GM21515 (cell line): ENCODE measurements at regions not wholly inside any gene's neighbourhood (a gene's known extent, or its start where the extent isn't known, plus 50 kb on each side); places are given as distances from the start of the nearest gene placed in this dataset.
"Not testable (repeated sequence)": the region's sequence is repeated elsewhere in the genome, so short reads cannot be mapped to it uniquely, and the experiment has no call there.

Experiments
- ATAC-seq: cut with Tn5 transposase; IDR thresholded peaks from one replicate; pipeline ENCODE4 v1.9.1; 2021; ENCODE audit not compliant: unreplicated experiment

DNA sequence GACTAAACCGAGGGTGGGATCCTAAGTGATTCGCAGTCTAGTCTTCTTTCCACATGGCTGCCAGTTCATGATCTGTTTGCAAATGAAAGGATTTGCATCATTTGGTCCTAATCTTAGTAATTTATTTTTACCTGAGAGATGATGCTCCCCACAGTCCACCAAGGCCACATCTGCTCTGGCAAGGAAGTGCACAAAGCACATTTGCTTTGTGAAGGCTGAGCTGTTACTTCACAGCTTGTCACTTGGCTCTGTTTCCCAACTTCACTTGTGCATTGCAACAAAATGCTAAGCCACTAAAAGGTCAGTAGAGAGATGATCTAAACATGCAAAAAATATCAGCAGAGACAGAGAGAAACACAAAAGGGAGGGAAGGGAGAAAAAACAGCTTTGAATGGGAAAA lies 128.5 kb upstream of the VLDLR start:
- ATAC-seq: no peak

DNA sequence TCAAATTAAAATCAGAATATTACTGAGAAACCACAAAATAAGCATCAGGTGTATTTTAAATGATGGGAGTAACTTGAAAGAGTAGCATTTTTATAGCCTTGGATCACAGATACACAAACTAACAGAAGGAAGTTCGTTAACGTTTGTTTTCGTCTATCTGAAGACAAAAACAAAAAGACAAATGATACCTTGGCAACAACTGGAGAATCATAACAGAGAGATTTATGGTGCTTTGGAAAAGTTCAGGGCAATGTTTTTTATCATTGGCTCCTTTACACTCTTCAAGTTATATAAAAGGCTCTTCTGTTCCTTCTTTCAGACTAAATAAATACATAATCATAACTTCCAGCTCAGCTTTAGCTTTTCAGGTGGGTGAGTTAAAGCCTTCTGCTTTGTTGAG lies 128.1 kb upstream of the VLDLR start:
- no peak for ATAC-seq

DNA sequence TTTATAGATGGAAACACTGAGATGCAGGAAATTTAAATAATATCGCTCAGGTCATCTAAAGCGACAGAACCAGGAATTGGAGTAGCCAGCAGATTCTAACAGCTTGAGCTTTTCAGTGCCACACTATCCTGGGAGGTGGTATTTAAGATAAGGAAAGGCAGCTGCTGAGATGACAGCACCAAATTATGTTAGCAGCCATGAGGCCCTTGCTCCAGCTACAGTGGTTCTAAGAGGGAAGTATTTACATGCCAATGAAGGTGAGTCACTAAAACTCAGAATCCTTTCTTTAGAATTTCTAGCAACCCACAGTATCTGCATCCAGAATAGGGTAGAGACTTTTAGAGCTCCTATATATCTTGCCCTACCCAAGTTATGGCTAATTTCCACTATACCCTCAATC lies 127.0 kb upstream of the VLDLR start:
- no peak for ATAC-seq

DNA sequence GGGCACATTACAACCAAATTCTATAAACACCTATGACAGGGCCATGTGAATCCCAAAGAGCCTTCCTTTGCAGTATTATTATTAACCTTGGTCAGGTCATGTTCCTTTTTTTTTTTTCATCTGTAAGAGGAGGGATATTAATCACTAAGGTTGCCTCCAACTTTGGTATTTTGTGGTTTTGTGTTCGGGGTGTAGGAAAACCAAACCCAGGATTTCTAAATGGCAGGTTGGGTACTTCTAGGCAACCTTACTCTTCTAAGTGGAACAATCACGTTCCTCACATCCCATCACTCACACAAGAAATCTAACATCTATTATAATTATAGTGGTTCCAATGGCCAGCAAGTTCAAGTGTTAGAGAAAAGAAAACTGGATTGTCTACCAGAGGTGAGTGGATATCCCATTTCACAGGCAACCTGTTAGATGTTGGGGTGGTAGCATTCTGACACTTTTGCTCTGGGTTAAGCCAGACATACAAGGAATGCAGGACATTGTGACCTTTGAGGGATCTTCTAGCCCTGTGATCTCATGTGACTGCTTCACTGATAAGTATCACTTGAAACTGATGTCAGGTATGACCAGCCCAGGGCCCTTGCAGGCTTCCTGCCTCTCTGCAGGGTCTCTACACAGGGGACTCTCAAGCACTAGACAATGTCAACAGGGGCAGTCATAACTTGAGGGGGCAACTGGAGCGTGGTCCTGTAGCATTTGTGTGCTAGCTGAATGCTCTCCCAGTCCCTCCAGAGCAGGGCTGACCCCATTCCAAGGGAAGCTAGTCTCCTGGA lies 126.2 kb upstream of the VLDLR start:
- ATAC-seq: no peak

DNA sequence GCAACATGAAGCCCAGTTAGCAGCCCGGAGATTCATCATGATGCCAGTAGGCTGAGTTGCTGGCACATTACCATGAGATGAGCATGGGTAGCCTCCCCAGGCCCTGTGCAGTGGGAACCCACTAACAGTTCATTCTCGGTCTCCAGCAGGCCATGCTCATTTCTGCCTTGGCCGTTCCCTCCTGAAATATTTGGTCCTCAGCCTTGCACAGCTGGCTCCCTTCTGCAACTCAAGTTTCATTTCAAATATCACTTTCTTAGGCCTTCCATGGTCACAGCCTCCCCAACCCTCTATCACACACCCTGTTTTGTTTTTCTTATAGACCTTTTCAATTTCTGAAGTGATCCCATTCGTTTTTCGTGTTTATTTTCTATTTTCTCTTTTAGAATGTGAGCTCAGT lies 125.4 kb upstream of the VLDLR start:
- ATAC-seq: no peak

DNA sequence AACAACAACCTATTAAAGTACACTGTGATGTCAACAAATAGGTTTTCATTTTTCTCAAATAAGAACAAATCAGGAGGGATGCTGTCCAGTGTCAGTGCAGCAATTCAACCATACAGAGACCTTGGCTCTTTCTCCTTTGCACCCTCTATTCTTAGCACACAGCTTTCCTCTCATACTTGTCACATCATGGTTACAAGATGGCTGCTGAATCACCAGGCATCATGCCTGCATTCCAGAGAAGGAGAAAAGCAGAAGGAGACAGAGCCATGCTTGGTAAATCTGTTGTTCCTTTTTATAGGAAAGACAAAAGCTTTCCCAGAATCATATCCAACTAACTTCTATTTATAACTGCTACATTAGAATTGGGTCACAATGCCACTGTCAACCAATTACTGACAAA lies 124.7 kb upstream of the VLDLR start:
- no peak for ATAC-seq

DNA sequence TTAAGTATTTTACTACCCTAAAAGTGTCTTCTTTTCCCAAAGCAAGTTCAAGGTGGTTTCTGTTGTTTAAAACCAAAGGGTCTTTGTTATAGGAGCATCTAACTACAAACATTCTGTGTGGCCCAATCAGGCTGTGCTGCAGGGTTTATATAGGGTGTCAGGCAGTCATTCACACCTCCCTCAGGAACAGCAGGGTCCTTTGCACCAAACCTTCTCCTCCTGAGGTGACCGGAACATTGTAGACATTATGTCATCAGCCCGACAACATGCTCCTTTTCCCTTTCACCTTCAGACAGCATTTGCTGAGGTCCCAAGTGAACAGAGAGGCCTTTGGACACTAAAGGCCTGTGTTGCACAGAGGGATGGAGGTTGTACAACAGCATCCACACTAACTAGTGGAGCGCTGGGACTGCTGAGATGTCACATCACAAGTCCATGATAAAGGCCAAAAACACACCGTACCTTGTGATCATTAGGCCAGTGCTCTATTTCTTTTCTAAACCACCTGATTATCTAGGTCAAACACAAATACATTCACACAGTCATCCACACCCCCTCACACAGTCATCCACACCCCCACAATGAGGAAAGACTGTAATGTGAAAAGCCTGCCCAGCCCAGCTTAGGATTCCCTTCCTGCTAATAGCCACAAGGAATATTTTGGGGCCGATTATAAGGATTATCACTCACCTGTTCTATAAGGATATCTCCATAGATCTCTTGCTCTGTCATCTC lies 123.8 kb upstream of the VLDLR start:
- ATAC-seq: no peak

DNA sequence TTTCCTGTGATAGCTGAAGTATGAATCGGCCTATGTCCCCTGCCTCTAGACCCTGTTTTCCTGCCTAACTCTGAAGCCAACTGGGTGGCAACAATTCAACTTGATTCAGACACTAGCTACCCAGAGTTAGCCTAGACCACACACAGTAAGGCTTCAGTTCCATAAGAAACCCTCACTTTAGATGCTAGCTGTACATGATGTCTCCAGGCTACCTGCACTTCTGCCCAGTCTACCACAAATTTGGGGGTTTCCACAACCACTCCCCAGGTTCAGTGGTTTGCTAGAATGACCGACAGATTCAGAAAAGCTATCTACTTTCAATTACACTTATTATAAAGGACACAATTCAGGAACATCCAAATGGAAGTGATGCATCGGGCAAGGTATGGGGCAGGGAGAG lies 119.4 kb upstream of the VLDLR start:
- ATAC-seq: no peak

DNA sequence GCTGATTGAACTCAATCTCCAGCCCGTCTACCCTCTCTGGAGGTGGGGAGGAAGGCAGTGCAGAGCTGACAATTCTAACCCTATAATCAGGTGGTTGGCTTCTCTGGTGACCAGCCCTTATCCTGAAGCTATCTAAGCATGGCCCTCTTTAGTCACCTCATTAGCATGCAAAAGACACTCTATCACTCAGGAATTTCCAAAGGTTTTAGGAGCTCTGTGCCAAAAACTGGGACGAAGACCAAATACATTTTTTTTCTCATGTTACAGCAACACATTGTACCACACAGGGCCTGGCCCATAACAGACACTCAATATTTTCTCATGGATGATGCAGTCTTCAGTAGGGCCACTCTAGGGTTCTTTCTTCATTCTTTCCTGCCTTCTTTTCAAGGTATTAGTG lies 118.8 kb upstream of the VLDLR start:
- ATAC-seq: no peak

DNA sequence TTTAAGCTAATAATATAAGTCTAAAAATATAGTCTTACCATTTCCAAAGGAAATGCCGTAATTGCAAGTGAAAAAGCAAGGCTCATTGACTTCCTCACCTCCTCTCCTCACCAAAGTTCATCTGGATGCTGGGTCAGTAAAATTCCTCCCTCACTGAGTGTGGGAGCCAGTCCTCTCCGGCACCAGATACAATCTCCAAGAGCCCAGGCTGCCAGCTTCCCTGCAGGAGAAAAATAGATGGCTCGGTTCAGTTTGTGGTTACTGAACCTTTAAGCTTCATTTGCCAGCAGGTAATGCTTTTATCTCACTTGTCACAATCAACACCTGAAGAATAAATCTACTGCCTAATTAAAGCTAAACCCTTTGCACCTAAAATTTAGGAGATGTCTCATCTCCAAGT lies 115.3 kb upstream of the VLDLR start:
- ATAC-seq: no peak

DNA sequence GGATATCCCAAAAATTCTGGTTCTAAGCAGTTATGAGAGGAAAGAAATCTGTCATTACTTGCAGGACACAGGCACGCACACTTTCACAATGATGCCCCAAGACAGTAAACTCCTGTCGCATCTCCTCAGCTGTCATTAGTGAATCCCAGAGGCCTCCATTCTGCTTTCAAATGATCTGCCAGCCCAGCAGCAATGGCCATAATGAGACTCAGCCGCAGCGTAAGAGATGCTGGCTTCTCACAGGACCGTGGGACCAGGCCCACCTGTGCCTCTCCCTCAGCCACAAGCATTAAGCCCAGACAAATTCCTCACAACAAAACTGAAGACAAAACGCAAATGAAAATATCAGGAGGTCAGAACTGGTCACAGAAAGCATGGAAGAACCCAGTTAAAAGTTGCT lies 98.0 kb upstream of the VLDLR start:
- ATAC-seq: no peak

DNA sequence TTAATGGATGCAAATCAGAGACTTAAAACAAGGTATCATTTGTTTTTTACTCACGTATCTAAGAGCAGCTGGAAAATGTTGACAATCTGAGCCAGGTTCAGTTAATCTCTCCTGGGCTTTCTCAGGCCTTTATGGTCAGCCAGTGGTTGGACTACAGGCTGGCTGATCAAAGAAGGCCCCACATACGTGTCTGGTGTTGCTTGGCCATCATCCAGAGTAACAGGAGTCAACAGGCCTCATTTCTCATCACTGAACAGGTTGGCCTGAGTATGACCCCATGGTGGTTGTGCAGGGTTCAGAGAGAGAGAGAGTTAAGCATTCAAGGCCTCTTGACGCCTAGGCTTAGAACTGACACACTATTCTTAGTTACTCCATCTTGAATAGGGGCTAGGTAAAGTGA lies 97.0 kb upstream of the VLDLR start:
- ATAC-seq: no peak

DNA sequence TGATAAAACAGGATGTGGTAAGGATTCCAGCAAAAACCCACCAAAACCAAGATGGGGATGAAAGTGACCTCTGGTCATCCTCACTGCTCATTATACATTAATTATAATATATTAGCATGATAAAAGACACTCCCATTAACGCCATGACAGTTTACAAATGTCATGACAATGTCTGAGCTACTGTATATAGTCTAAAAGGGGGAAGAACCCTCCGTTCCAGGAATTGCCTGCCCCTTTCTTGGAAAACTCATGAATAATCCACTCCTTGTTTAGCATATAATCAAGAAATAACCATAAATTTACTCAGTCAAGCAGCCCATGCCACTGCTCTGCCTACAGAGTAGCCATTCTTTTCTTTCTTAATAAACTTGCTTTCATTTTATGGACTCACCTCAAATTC lies 96.4 kb upstream of the VLDLR start:
- ATAC-seq: no peak

DNA sequence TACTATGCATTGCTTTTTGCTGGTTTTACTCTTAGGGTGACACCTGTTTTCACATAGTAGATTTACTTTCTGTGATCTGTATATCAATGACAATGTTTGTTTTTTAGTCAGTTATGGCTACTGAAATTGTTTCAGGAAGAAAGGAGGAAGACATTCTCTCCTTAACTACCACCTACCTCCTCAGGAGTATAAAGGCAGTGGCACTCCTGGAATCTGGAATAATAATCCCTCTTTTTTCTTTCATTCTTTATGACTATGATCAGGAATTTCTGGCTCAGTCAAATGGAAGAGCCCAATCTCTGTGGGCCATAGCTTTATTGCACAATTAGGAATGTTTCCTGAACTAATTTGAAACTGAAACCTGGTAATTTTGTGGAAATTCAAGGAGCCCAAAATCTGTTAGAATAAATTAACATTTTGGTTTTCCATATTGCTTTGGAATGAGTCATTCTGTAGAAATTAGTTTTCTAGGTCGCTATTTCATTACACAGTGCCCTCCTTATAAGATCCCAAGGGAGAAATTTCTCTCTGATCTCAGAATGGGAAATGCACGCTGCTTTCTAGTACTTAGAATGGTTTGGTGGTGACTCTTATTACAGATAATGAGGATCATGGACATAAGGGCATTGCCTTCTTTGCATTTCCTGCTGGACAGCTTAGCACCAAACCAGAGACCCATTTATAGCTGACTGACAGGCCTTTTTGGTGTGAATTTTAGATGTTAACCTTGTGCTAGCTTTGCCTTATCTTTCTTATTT lies 95.3 kb upstream of the VLDLR start:
- ATAC-seq: no peak

DNA sequence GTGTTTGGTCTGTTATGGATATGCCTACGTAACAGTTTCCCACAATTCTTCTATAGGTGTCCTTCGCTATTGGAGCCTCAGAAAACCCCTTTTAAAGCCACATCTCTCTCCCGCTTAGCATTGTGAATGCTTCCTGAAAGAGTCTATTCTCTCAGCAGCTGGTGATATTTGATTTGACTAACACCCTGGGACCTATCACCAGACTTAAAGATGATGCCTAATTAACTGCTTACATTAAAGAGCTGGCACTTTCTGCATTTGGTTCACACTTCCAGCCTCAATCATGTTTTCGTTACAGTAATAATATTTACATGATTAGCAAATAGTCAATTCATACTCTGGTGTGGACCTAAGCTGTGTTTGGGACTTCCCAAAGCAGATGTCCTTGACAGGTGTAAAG lies 90.1 kb upstream of the VLDLR start:
- no peak for ATAC-seq

DNA sequence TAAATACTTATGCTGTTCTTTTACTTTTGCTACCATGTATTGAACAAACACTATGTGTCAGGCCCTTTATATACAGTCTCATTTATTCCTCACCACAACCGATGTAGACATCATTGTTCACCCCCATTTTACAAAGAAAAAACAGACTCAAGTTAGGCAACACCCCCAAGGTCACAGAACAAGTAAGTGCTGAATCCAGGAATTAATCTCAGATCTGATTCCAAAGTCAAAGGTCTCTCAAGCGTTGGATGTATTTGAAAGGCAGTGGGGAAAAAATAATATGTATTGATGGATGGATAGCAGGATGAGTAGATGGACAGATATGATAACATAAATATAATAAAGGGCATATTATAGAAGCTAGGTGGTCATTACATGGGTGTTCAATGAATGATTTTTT lies 85.1 kb upstream of the VLDLR start:
- ATAC-seq: no peak

DNA sequence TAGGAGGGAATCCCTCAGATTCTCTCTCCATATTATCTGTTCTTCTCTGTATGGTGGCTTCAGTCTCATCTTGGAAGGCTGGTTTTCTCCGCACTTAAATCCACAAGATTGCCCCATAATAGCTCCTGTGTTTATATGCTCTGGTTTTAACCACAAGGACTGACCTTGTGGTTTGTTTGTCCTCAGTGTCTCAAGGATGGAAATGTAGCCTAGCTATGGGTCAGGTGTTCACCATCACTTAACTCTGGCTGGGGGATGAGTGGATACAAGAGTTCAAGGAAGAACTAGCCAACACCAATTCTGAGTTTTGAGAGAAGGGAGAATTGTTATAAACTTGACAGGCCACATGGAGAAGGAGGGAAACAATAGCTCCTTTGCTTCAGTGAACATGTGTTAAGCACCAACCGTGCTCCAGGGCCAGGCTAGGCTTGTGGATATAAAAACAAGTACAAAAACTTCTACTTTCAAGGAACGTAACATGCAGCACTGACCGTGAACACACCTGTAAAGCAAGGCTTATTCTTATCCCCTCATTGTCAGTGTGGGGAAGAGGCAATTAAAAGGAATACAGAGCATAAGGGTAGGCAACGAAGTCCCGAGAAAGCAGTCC lies 75.6 kb upstream of the VLDLR start:
- no peak for ATAC-seq

DNA sequence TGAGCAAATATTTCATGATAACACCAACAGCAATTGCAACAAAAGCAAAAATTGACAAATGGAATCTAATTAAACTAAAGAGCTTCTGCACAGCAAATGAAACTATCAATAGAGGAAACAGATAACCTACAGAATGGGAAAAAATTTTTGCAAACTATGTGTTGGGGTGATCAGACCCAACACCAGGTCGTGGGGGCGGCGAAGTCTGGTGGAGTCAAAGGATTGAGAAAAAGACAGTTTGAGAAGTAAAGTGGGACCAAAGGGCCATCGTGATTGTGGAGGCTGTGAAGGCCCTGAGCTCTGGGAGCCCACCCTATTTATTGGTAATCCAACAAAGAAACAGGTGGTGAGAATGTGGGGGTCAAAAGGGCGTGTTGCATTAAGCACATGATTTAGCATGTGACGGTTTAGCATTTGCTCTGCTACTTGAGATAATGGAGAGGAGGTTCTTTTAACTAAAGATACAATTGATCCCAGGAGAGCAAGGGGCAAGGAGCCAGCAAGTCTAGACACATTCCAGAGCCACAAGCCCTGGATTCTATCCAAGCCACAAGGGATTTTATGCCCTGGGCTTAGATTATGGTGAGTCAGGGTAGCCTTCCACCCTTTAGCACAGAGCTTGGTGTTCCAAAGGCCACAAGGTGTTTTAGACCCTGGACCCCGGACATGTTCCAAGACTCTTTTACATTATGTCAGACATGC lies 65.5 kb upstream of the VLDLR start:
- ATAC-seq: not testable (repeated sequence)

DNA sequence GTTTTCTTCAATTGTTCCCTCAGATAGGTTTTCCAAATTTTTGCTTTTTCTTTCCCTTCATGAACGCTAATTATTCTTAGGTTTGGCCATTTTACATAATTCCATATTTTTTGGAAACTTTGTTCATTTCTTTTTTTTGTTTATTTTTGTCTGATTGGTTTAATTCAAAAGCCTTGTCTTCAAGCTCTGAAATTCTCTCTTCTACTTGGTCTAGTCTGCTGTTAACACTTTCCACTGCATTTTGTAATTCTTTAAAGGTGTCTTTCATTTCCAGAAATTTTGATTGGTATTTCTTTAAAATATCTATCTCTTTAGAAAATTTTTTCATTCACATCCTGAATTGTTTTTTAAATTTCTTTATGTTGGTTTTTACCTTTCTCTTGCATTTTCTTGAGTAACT lies 63.9 kb upstream of the VLDLR start:
- ATAC-seq: no peak

DNA sequence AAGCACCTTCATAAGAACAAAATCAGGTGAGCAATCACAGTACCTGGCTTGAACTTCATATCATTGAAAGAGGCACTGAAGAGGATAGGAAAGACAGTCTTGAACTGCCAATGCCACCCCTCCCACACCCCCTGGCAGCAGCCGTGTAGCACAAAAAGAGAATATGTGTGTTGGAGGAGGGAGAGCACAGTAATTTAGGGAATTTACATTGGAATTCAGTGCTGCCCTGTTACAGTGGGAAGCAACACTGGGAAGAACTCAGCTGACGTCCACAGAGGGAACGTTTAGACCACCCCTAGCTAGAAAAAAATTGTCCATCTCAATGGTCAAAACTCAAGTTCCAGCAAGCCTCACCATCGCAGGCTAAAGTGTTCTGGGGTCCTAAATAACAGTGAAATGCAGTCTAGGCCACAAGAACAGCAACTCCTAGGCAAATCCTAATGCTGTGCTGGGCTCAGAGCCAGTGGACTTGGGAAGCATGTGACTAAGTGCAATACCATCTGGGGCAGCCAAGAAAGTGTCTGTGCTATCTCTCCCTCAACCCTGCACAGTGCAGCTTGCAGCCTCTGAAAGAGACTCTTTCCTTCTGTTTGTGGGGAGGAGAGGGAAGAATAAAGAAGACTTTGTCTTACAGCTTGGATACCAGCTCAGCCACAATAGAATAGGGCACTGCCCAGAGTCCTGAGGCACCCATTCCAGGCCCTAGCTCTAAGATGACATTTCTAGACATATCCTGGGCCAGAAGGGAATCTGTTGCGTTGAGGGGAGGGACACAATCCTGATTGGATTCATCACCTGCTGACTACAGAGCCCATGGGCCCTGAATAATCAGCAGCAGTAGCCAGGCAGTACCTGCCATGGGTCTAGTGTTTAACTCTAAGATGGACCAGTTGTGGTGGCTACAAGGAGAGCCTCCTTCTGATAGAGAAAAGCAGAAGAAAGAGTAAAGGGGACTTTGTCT lies 62.1 kb upstream of the VLDLR start:
- no peak for ATAC-seq
